ENCODE measurements at regions not wholly inside any gene's neighbourhood (a gene's known extent, or its start where the extent isn't known, plus 50 kb on each side); places are given as distances from the start of the nearest gene placed in this dataset.

GRCh38 chr18:44175891-44176290 is 504.8 kb upstream of the SETBP1 start:
- ATAC-seq (ENCODE audit: low FRiP score), result no peak
- Histone ChIP-seq H3K9me3 (ENCODE audit: control insufficient read depth, low read length) (no peaks in the 10 kb centered on the region), H3K4me1 (ENCODE audit: control insufficient read depth in 1 of 2, insufficient read depth in 2 of 2, low read length in 2 of 2) (no peaks in the 10 kb centered on the region), H3K4me3 (ENCODE audit: low read length in 2 of 2) (no peak overlapping the region), H3K27ac (ENCODE audit: low read depth in 1 of 2, low read length in 2 of 2) (no peak overlapping the region), H3K36me3 (ENCODE audit: control insufficient read depth in 1 of 2, insufficient read depth in 2 of 2, low read length in 1 of 2) (no peaks in the 10 kb centered on the region), H3K27me3 (ENCODE audit: control insufficient read depth in 1 of 2, insufficient read depth in 2 of 2, low read length in 1 of 2) (no peaks in the 10 kb centered on the region)
- no peak for DNase-seq
- WGBS, 2 donors, result 93 to 97% methylated on average over 2 of the region's 2 CpGs
- intact Hi-C loops (cut with DNase I), result no loop called here

- DNase-seq, result peak; percentile 42 to 74
- ATAC-seq (ENCODE audit: low FRiP score), result no peak
- Histone ChIP-seq H3K27ac (ENCODE audit: low read depth in 1 of 2, low read length in 2 of 2) (no peak overlapping the region), H3K27me3 (ENCODE audit: control insufficient read depth in 1 of 2, insufficient read depth in 2 of 2, low read length in 1 of 2) (no peaks in the 10 kb centered on the region), H3K9me3 (ENCODE audit: control insufficient read depth, low read length) (no peaks in the 10 kb centered on the region), H3K4me1 (ENCODE audit: control insufficient read depth in 1 of 2, insufficient read depth in 2 of 2, low read length in 2 of 2) (no peaks in the 10 kb centered on the region), H3K4me3 (ENCODE audit: low read length in 2 of 2) (no peak overlapping the region), H3K36me3 (ENCODE audit: control insufficient read depth in 1 of 2, insufficient read depth in 2 of 2, low read length in 1 of 2) (no peaks in the 10 kb centered on the region)
- intact Hi-C loops (cut with DNase I), result no loop called here
- 43 to 54% methylated on average over 2 of the region's 2 CpGs for WGBS, 2 donors
These were observed 502.2 kb upstream of the SETBP1 start for GRCh38 chr18:44178476-44178875.

- Histone ChIP-seq H3K4me3 (ENCODE audit: low read length in 2 of 2) (no peak overlapping the region), H3K9me3 (ENCODE audit: control insufficient read depth, low read length) (no peaks in the 10 kb centered on the region), H3K36me3 (ENCODE audit: control insufficient read depth in 1 of 2, insufficient read depth in 2 of 2, low read length in 1 of 2) (no peaks in the 10 kb centered on the region), H3K4me1 (ENCODE audit: control insufficient read depth in 1 of 2, insufficient read depth in 2 of 2, low read length in 2 of 2) (no peaks in the 10 kb centered on the region), H3K27me3 (ENCODE audit: control insufficient read depth in 1 of 2, insufficient read depth in 2 of 2, low read length in 1 of 2) (no peaks in the 10 kb centered on the region), H3K27ac (ENCODE audit: low read depth in 1 of 2, low read length in 2 of 2) (no peak overlapping the region)
- no peak for DNase-seq
- no peak for ATAC-seq (ENCODE audit: low FRiP score)
- 97 to 98% methylated on average over 10 of the region's 10 CpGs for WGBS, 2 donors
- intact Hi-C loops (cut with DNase I), result no loop called here
These were observed 501.0 kb upstream of the SETBP1 start for GRCh38 chr18:44179693-44180092.

- no peak overlapping the region for H3K27ac ChIP-seq (ENCODE audit: low read depth in 1 of 2, low read length in 2 of 2)
- intact Hi-C loops (cut with DNase I), result no loop called here
- no peaks in the 10 kb centered on the region for H3K27me3 ChIP-seq (ENCODE audit: control insufficient read depth in 1 of 2, insufficient read depth in 2 of 2, low read length in 1 of 2)
- no peaks in the 10 kb centered on the region for H3K9me3 ChIP-seq (ENCODE audit: control insufficient read depth, low read length)
- H3K4me3 ChIP-seq (ENCODE audit: low read length in 2 of 2), result no peak overlapping the region
- ATAC-seq (ENCODE audit: low FRiP score) (no peak), DNase-seq (no peak)
- H3K36me3 ChIP-seq (ENCODE audit: control insufficient read depth in 1 of 2, insufficient read depth in 2 of 2, low read length in 1 of 2), result no peaks in the 10 kb centered on the region
- no peaks in the 10 kb centered on the region for H3K4me1 ChIP-seq (ENCODE audit: control insufficient read depth in 1 of 2, insufficient read depth in 2 of 2, low read length in 2 of 2)
- WGBS, 2 donors, result 48 to 59% methylated on average over 1 of the region's 1 CpG
These were observed 500.0 kb upstream of the SETBP1 start for GRCh38 chr18:44180683-44181082.

GRCh38 chr18:44181951-44182747 is 498.5 kb upstream of the SETBP1 start:
- intact Hi-C loops (cut with DNase I), result no loop called here
- 39 to 42% methylated on average over 3 of the region's 3 CpGs for WGBS, 2 donors
- H3K4me1 ChIP-seq (ENCODE audit: control insufficient read depth in 1 of 2, insufficient read depth in 2 of 2, low read length in 2 of 2), result no peaks in the 10 kb centered on the region
- no peaks in the 10 kb centered on the region for H3K27me3 ChIP-seq (ENCODE audit: control insufficient read depth in 1 of 2, insufficient read depth in 2 of 2, low read length in 1 of 2)
- no peaks in the 10 kb centered on the region for H3K9me3 ChIP-seq (ENCODE audit: control insufficient read depth, low read length)
- DNase-seq, result no peak
- H3K4me3 ChIP-seq (ENCODE audit: low read length in 2 of 2), result no peak overlapping the region
- H3K36me3 ChIP-seq (ENCODE audit: control insufficient read depth in 1 of 2, insufficient read depth in 2 of 2, low read length in 1 of 2), result no peaks in the 10 kb centered on the region
- H3K27ac ChIP-seq (ENCODE audit: low read depth in 1 of 2, low read length in 2 of 2), result no peak overlapping the region
- ATAC-seq (ENCODE audit: low FRiP score), result no peak

- Histone ChIP-seq H3K36me3 (ENCODE audit: control insufficient read depth in 1 of 2, insufficient read depth in 2 of 2, low read length in 1 of 2) (no peaks in the 10 kb centered on the region), H3K9me3 (ENCODE audit: control insufficient read depth, low read length) (no peaks in the 10 kb centered on the region), H3K4me1 (ENCODE audit: control insufficient read depth in 1 of 2, insufficient read depth in 2 of 2, low read length in 2 of 2) (no peaks in the 10 kb centered on the region), H3K27ac (ENCODE audit: low read depth in 1 of 2, low read length in 2 of 2) (no peak overlapping the region), H3K27me3 (ENCODE audit: control insufficient read depth in 1 of 2, insufficient read depth in 2 of 2, low read length in 1 of 2) (no peaks in the 10 kb centered on the region), H3K4me3 (ENCODE audit: low read length in 2 of 2) (no peak overlapping the region)
- intact Hi-C loops (cut with DNase I), result no loop called here
- DNase-seq (no peak), ATAC-seq (ENCODE audit: low FRiP score) (no peak)
- WGBS, 2 donors, result 67 to 68% methylated on average over 3 of the region's 3 CpGs
These were observed 494.7 kb upstream of the SETBP1 start for GRCh38 chr18:44186001-44186400.

GRCh38 chr18:44187090-44187489 is 493.6 kb upstream of the SETBP1 start:
- WGBS, 2 donors, result 85 to 92% methylated on average over 2 of the region's 2 CpGs
- DNase-seq, result no peak
- H3K4me1 ChIP-seq (ENCODE audit: control insufficient read depth in 1 of 2, insufficient read depth in 2 of 2, low read length in 2 of 2), result no peaks in the 10 kb centered on the region
- H3K4me3 ChIP-seq (ENCODE audit: low read length in 2 of 2), result no peak overlapping the region
- H3K9me3 ChIP-seq (ENCODE audit: control insufficient read depth, low read length), result no peaks in the 10 kb centered on the region
- no peaks in the 10 kb centered on the region for H3K27me3 ChIP-seq (ENCODE audit: control insufficient read depth in 1 of 2, insufficient read depth in 2 of 2, low read length in 1 of 2)
- intact Hi-C loops (cut with DNase I), result no loop called here
- no peak overlapping the region for H3K27ac ChIP-seq (ENCODE audit: low read depth in 1 of 2, low read length in 2 of 2)
- ATAC-seq (ENCODE audit: low FRiP score), result no peak
- H3K36me3 ChIP-seq (ENCODE audit: control insufficient read depth in 1 of 2, insufficient read depth in 2 of 2, low read length in 1 of 2), result no peaks in the 10 kb centered on the region

- WGBS, 2 donors, result 87 to 89% methylated on average over 4 of the region's 4 CpGs
- H3K27me3 ChIP-seq (ENCODE audit: control insufficient read depth in 1 of 2, insufficient read depth in 2 of 2, low read length in 1 of 2), result no peaks in the 10 kb centered on the region
These were observed 485.1 kb upstream of the SETBP1 start for GRCh38 chr18:44195394-44196140.

More at GRCh38 chr18:44195394-44196140, 485.1 kb upstream of the SETBP1 start:
- Histone ChIP-seq H3K27ac (ENCODE audit: low read depth in 1 of 2, low read length in 2 of 2) (no peak overlapping the region), H3K9me3 (ENCODE audit: control insufficient read depth, low read length) (no peaks in the 10 kb centered on the region), H3K36me3 (ENCODE audit: control insufficient read depth in 1 of 2, insufficient read depth in 2 of 2, low read length in 1 of 2) (no peaks in the 10 kb centered on the region), H3K4me1 (ENCODE audit: control insufficient read depth in 1 of 2, insufficient read depth in 2 of 2, low read length in 2 of 2) (no peaks in the 10 kb centered on the region), H3K4me3 (ENCODE audit: low read length in 2 of 2) (no peak overlapping the region)
- intact Hi-C loops (cut with DNase I), result no loop called here
- ATAC-seq (ENCODE audit: low FRiP score) (no peak), DNase-seq (no peak)

Measured in aorta (tissue), 5 donors.